Right forelimb (tissue), 1 donor: ENCODE measurements at regions not wholly inside any gene's neighbourhood (a gene's known extent, or its start where the extent isn't known, plus 50 kb on each side); places are given as distances from the start of the nearest gene placed in this dataset.
"Not testable (repeated sequence)": the region's sequence is repeated elsewhere in the genome, so short reads cannot be mapped to it uniquely, and the experiment has no call there.

Source experiments
- DNase-seq: peaks from one replicate; pipeline ENCODE4 v3.0.0-alpha.2; 2018

GRCh38 chr1:96565546-96565945, 156.0 kb upstream of the PTBP2 start:
- no peak for DNase-seq

- DNase-seq = no peak
Measured at GRCh38 chr1:96568639-96569038, 152.9 kb upstream of the PTBP2 start.

GRCh38 chr1:96569288-96569687, 152.3 kb upstream of the PTBP2 start:
- no peak for DNase-seq

GRCh38 chr1:96579636-96580035, 141.9 kb upstream of the PTBP2 start:
- DNase-seq = no peak

- DNase-seq = no peak
Measured at GRCh38 chr1:96580920-96581319, 140.7 kb upstream of the PTBP2 start.

- DNase-seq = no peak
Measured at GRCh38 chr1:96581772-96582171, 139.8 kb upstream of the PTBP2 start.

GRCh38 chr1:96583903-96584302, 137.7 kb upstream of the PTBP2 start:
- DNase-seq = no peak

- no peak for DNase-seq
Measured at GRCh38 chr1:96587222-96587621, 134.4 kb upstream of the PTBP2 start.

- DNase-seq = no peak
Measured at GRCh38 chr1:96588416-96588995, 133.1 kb upstream of the PTBP2 start.

- not testable (repeated sequence) for DNase-seq
Measured at GRCh38 chr1:96595530-96595929, 126.1 kb upstream of the PTBP2 start.

GRCh38 chr1:96596226-96596922, 125.2 kb upstream of the PTBP2 start:
- no peak for DNase-seq

- DNase-seq = no peak
Measured at GRCh38 chr1:96597218-96597617, 124.4 kb upstream of the PTBP2 start.

GRCh38 chr1:96598416-96599168, 123.0 kb upstream of the PTBP2 start:
- DNase-seq = no peak

- DNase-seq = not testable (repeated sequence)
Measured at GRCh38 chr1:96604620-96605019, 117.0 kb upstream of the PTBP2 start.

- DNase-seq = not testable (repeated sequence)
Measured at GRCh38 chr1:96617375-96617774, 104.2 kb upstream of the PTBP2 start.

GRCh38 chr1:96632045-96632664, 89.4 kb upstream of the PTBP2 start:
- DNase-seq = no peak

- no peak for DNase-seq
Measured at GRCh38 chr1:96633695-96634094, 87.9 kb upstream of the PTBP2 start.

- no peak for DNase-seq
Measured at GRCh38 chr1:96634883-96635282, 86.7 kb upstream of the PTBP2 start.

GRCh38 chr1:96641282-96641681, 80.3 kb upstream of the PTBP2 start:
- no peak for DNase-seq

GRCh38 chr1:96643519-96643918, 78.1 kb upstream of the PTBP2 start:
- no peak for DNase-seq

GRCh38 chr1:96649301-96649700, 72.3 kb upstream of the PTBP2 start:
- DNase-seq = no peak

- DNase-seq = no peak
Measured at GRCh38 chr1:96651517-96651916, 70.1 kb upstream of the PTBP2 start.

GRCh38 chr1:96660051-96660450, 61.5 kb upstream of the PTBP2 start:
- no peak for DNase-seq

- DNase-seq = no peak
Measured at GRCh38 chr1:96660503-96660902, 61.1 kb upstream of the PTBP2 start.
